ENCODE measurements at regions not wholly inside any gene's neighbourhood (a gene's known extent, or its start where the extent isn't known, plus 50 kb on each side); places are given as distances from the start of the nearest gene placed in this dataset.

DNA sequence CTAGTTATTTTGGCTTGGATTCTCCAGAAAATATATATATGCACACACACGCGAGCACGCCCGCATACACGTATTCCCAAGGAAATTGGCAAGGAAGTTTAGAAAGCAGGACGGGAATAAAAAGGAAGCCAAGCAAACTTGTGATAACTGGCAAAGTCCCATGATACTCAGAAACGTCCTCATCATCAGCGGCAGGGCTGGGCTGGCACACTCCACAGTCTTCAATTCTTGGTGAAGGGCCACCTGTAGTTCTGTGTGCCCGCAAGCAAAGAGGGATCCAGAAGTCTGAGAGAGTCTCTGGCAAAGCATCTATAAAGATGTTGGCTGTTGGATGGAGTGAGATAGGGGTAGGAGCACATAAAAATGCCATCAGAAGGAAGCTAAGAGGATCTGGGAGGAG, 289.3 kb upstream of the CTNND2 start:
- TF ChIP-seq POLR2A (IDR thresholded peaks at IDR 0.05) (no peak), CTCF (IDR thresholded peaks at IDR 0.05) (no peak), EP300 (IDR thresholded peaks at IDR 0.05) (no peak)
